ENCODE measurements at regions not wholly inside any gene's neighbourhood (a gene's known extent, or its start where the extent isn't known, plus 50 kb on each side); places are given as distances from the start of the nearest gene placed in this dataset.

DNA sequence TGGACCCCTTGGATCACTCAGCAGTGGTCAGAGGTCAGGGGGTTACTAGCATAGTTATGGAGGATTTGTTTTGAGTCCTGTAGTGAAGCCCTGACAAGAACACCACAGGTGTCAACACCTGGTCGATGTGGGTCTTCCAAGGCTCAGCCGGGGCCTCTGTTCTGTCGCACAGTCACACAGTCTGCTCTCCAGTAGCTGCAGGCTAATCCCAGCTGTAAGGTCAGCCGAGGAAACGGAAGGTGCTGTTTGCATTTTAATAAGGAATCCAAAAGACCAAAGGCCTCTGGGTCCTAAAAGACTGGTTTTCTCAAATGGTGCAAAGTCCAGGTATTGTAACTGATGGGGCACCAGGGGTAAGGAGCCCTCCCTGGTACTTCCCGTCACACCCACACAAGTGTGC, 71.7 kb downstream of the RPLP1 start:
- H2AFZ ChIP-seq (ENCODE audit: low read length): no peak overlapping the region
- H3K4me2 ChIP-seq (ENCODE audit: low read length): no peak overlapping the region
- no peaks in the 10 kb centered on the region for H3F3A ChIP-seq (ENCODE audit: insufficient read depth, low read length)
- TF ChIP-seq, protein P1, sequence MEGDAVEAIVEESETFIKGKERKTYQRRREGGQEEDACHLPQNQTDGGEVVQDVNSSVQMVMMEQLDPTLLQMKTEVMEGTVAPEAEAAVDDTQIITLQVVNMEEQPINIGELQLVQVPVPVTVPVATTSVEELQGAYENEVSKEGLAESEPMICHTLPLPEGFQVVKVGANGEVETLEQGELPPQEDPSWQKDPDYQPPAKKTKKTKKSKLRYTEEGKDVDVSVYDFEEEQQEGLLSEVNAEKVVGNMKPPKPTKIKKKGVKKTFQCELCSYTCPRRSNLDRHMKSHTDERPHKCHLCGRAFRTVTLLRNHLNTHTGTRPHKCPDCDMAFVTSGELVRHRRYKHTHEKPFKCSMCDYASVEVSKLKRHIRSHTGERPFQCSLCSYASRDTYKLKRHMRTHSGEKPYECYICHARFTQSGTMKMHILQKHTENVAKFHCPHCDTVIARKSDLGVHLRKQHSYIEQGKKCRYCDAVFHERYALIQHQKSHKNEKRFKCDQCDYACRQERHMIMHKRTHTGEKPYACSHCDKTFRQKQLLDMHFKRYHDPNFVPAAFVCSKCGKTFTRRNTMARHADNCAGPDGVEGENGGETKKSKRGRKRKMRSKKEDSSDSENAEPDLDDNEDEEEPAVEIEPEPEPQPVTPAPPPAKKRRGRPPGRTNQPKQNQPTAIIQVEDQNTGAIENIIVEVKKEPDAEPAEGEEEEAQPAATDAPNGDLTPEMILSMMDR (IDR thresholded peaks at IDR 0.05; ENCODE audit: low read length): no peak
- TF ChIP-seq EZH2 (IDR thresholded peaks at IDR 0.05; ENCODE audit: borderline replicate concordance, low read length): no peak
- no peaks in the 10 kb centered on the region for H4K20me1 ChIP-seq (ENCODE audit: insufficient read depth, low read length)
- no peaks in the 10 kb centered on the region for H3K79me2 ChIP-seq (ENCODE audit: insufficient read depth, low read length)
- H3K4me1 ChIP-seq (ENCODE audit: insufficient read depth, low read length, severe bottlenecking): no peaks in the 10 kb centered on the region
- no peaks in the 10 kb centered on the region; the same call in 1 of the 2 replicates for H3K27me3 ChIP-seq (ENCODE audit: insufficient read depth, low read length)
- no peak overlapping the region for H3K4me3 ChIP-seq (ENCODE audit: low read depth, low read length, poor library complexity, severe bottlenecking)
- no peak overlapping the region for H3K9ac ChIP-seq (ENCODE audit: low read length)
- H3K36me3 ChIP-seq (ENCODE audit: insufficient read depth, low read length): no peaks in the 10 kb centered on the region
- H3K27ac ChIP-seq (ENCODE audit: low read depth, low read length, poor library complexity, severe bottlenecking): no peak overlapping the region
- H3K9me2 ChIP-seq (ENCODE audit: low read depth, low read length): no peaks in the 10 kb centered on the region
- no peaks in the 10 kb centered on the region for H3K9me3 ChIP-seq (ENCODE audit: low read length)

DNA sequence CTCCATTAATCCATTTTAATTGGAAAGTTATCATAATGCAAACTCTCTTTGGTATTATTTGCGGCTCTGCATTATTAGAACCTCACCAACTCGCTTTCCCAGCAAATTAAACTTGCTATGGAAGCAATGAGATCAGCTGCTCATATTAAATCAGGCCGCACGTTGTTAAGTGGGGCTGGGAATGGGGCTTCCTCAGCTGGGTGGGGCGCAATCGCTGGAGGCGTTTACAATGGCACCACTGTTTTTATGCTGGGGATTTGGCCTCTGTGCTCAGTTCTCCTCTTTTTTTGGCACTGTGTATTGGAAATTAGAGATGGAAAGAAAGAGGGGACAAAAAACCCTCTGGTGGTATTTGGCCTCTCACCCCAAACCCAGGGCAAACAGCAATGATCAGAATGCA, 72.2 kb downstream of the RPLP1 start:
- Histone ChIP-seq H4K20me1 (ENCODE audit: insufficient read depth, low read length) (no peaks in the 10 kb centered on the region), H2AFZ (ENCODE audit: low read length) (no peak overlapping the region), H3K9me2 (ENCODE audit: low read depth, low read length) (no peaks in the 10 kb centered on the region), H3F3A (ENCODE audit: insufficient read depth, low read length) (no peaks in the 10 kb centered on the region), H3K27me3 (ENCODE audit: insufficient read depth, low read length) (no peaks in the 10 kb centered on the region; the same call in 1 of the 2 replicates), H3K36me3 (ENCODE audit: insufficient read depth, low read length) (no peaks in the 10 kb centered on the region), H3K4me3 (ENCODE audit: low read depth, low read length, poor library complexity, severe bottlenecking) (no peak overlapping the region), H3K9ac (ENCODE audit: low read length) (no peak overlapping the region), H3K4me1 (ENCODE audit: insufficient read depth, low read length, severe bottlenecking) (no peaks in the 10 kb centered on the region), H3K4me2 (ENCODE audit: low read length) (no peak overlapping the region), H3K9me3 (ENCODE audit: low read length) (no peaks in the 10 kb centered on the region), H3K79me2 (ENCODE audit: insufficient read depth, low read length) (no peaks in the 10 kb centered on the region), H3K27ac (ENCODE audit: low read depth, low read length, poor library complexity, severe bottlenecking) (no peak overlapping the region)
- TF ChIP-seq EZH2 (IDR thresholded peaks at IDR 0.05; ENCODE audit: borderline replicate concordance, low read length): no peak
- TF ChIP-seq, protein P1 (IDR thresholded peaks at IDR 0.05; ENCODE audit: low read length): no peak

DNA sequence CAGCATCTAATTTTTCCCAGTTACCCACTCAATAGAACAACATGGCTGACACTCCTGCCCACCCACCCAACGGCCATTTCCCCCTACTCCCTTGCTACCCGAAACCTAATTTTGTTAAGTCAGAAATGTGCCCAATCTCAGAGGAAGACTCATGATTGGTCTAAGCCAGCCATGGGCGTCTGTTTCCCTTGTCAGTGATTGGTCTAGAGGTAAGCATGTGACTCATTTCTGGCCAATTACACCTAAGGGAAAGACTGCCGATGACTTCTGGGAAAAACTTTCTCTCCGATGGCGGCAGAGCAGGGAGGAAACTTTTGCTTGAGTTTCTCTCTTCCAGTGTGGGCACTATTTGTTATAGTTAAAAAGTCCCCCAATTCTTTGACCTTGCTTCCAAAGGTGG, 72.9 kb downstream of the RPLP1 start:
- no peak overlapping the region for H3K4me3 ChIP-seq (ENCODE audit: low read depth, low read length, poor library complexity, severe bottlenecking)
- no peaks in the 10 kb centered on the region for H4K20me1 ChIP-seq (ENCODE audit: insufficient read depth, low read length)
- no peak overlapping the region for H3K4me2 ChIP-seq (ENCODE audit: low read length)
- H3K4me1 ChIP-seq (ENCODE audit: insufficient read depth, low read length, severe bottlenecking): no peaks in the 10 kb centered on the region
- H3K9me2 ChIP-seq (ENCODE audit: low read depth, low read length): no peaks in the 10 kb centered on the region
- H2AFZ ChIP-seq (ENCODE audit: low read length): no peak overlapping the region
- no peaks in the 10 kb centered on the region for H3K9me3 ChIP-seq (ENCODE audit: low read length)
- H3F3A ChIP-seq (ENCODE audit: insufficient read depth, low read length): no peaks in the 10 kb centered on the region
- H3K36me3 ChIP-seq (ENCODE audit: insufficient read depth, low read length): no peaks in the 10 kb centered on the region
- no peak overlapping the region for H3K27ac ChIP-seq (ENCODE audit: low read depth, low read length, poor library complexity, severe bottlenecking)
- H3K27me3 ChIP-seq (ENCODE audit: insufficient read depth, low read length): no peaks in the 10 kb centered on the region; the same call in 1 of the 2 replicates
- H3K79me2 ChIP-seq (ENCODE audit: insufficient read depth, low read length): no peaks in the 10 kb centered on the region
- no peak for TF ChIP-seq EZH2 (IDR thresholded peaks at IDR 0.05; ENCODE audit: borderline replicate concordance, low read length)
- TF ChIP-seq, protein P1 (IDR thresholded peaks at IDR 0.05; ENCODE audit: low read length): no peak
- H3K9ac ChIP-seq (ENCODE audit: low read length): no peak overlapping the region
